GM12878 (cell line): ENCODE measurements at regions not wholly inside any gene's neighbourhood (a gene's known extent, or its start where the extent isn't known, plus 50 kb on each side); places are given as distances from the start of the nearest gene placed in this dataset.

Experiments
- ATAC-seq: fragments of 200-7000 bp; cut with Tn5 transposase; 3 replicates; pipeline ENCODE4 v1.9.1; 2020; ENCODE audit warnings: mild to moderate bottlenecking, moderate library complexity
- BruUV-seq: library from RNA; stranded (reverse); fragments of 400-500 nt; replicated peaks from 2 replicates; lab custom pipeline; 2021; lab: Mats Ljungman, UMichigan
- CTCF ChIA-PET: fragments of 300-600 bp; sonication (Branson Sonifier 250); formaldehyde crosslinking; extraction: SDS; loops from one replicate; lab custom pipeline; 2021; ENCODE audit warnings: inconsistent platforms; lab: Yijun Ruan, JAX
- POLR2A ChIA-PET: fragments of 350-600 bp; formaldehyde crosslinking; extraction: SDS; loops from one replicate; lab custom pipeline; 2021; ENCODE audit warnings: inconsistent platforms; lab: Charles Lee
- RAD21 ChIA-PET: fragments of 300-600 bp; sonication (Branson Sonifier 250); formaldehyde crosslinking; loops from one replicate; lab custom pipeline; 2023; ENCODE audit warnings: antibody characterized with exemption; ENCODE audit not compliant: unreplicated experiment; lab: Charles Lee
- SMC1A ChIA-PET: fragments of 300-600 bp; sonication (Branson Sonifier 250); formaldehyde crosslinking; loops from one replicate; lab custom pipeline; 2023; ENCODE audit not compliant: unreplicated experiment, uncharacterized antibody; lab: Charles Lee
- DNase-seq: peaks from one replicate; pipeline ENCODE4 v3.0.0-alpha.2; 2011; ENCODE audit warnings: low read depth, low spot score
- FAIRE-seq: peaks from 3 replicates; lab custom pipeline; 2011; peaks lifted over from hg19 to GRCh38; lab: Jason Lieb, UNC
- H2AFZ ChIP-seq: 2 replicates; pipeline ENCODE4 v1.6.0; 2011; ENCODE audit warnings: low read depth, low read length, control low read depth; ENCODE audit not compliant: control insufficient read depth
- H3K27ac ChIP-seq: 2 replicates; pipeline ENCODE4 v1.5.1; 2011; ENCODE audit warnings: control low read depth; ENCODE audit not compliant: control insufficient read depth, insufficient read depth
- H3K27me3 ChIP-seq, 2 experiments: replicated peaks in 1 of 2; 2 replicates each; pipeline versions ENCODE4 v1.6.0 to v1.6.1; 2011; ENCODE audit warnings: low read length in 1 of 2; ENCODE audit not compliant: control insufficient read depth in 2 of 2, insufficient read depth in 2 of 2
- H3K36me3 ChIP-seq, 2 experiments: 2 replicates each; pipeline ENCODE4 v1.5.1; 2011; ENCODE audit warnings: low read length in 1 of 2; ENCODE audit not compliant: control insufficient read depth in 2 of 2, insufficient read depth in 2 of 2
- H3K4me1 ChIP-seq: 2 replicates; pipeline ENCODE4 v1.6.1; 2011; ENCODE audit warnings: mild to moderate bottlenecking, low read length, moderate library complexity, mixed read lengths; ENCODE audit not compliant: control insufficient read depth, insufficient read depth
- H3K4me2 ChIP-seq: 2 replicates; pipeline ENCODE4 v1.6.0; 2011; ENCODE audit warnings: control low read depth; ENCODE audit not compliant: control insufficient read depth, insufficient read depth
- H3K4me3 ChIP-seq: fragments of 200-600 bp; sonication (generic); 2 replicates; pipeline ENCODE4 v1.5.1; 2016
- H3K79me2 ChIP-seq: 2 replicates; pipeline ENCODE4 v1.6.0; 2011; ENCODE audit warnings: low read length; ENCODE audit not compliant: control insufficient read depth, insufficient read depth
- H3K9ac ChIP-seq: 2 replicates; pipeline ENCODE4 v1.8.0; 2011; ENCODE audit warnings: low read length, control low read depth, mixed read lengths; ENCODE audit not compliant: control insufficient read depth, insufficient read depth
- H3K9me3 ChIP-seq: replicated peaks from 3 replicates; pipeline ENCODE4 v1.5.1; 2011; ENCODE audit warnings: mild to moderate bottlenecking, low read length; ENCODE audit not compliant: control insufficient read depth, insufficient read depth
- H4K20me1 ChIP-seq: 2 replicates; pipeline ENCODE4 v1.6.0; 2011; ENCODE audit not compliant: control insufficient read depth, insufficient read depth
- ATF7 ChIP-seq: fragments of 450-650 bp; IDR thresholded peaks from 2 replicates; pipeline ENCODE4 v1.6.1; 2016; ENCODE audit warnings: low read depth, mild to moderate bottlenecking
- CHD2 ChIP-seq: IDR thresholded peaks from 2 replicates; pipeline ENCODE4 v1.6.1; 2011; ENCODE audit warnings: low read depth, low read length, improper control_type of control experiment, borderline replicate concordance
- E2F4 ChIP-seq: IDR thresholded peaks from 2 replicates; pipeline ENCODE4 v1.6.1; 2012; ENCODE audit warnings: low read depth, low read length, improper control_type of control experiment
- IKZF1 ChIP-seq: fragments of 450-650 bp; conservative IDR thresholded peaks from 2 replicates; pipeline ENCODE4 v1.6.1; 2017; ENCODE audit warnings: antibody characterized with exemption, mild to moderate bottlenecking
- LARP7 ChIP-seq: fragments of 450-650 bp; IDR thresholded peaks from 2 replicates; pipeline ENCODE4 v1.6.1; 2017; ENCODE audit warnings: mild to moderate bottlenecking
- POLR2A ChIP-seq: IDR thresholded peaks from 2 replicates; pipeline ENCODE4 v1.6.1; 2011; ENCODE audit warnings: low read depth, mild to moderate bottlenecking, low read length
- SIX5 ChIP-seq: IDR thresholded peaks from 2 replicates; pipeline ENCODE4 v1.6.1; 2011; ENCODE audit warnings: mild to moderate bottlenecking, low read depth, low read length, moderate library complexity; ENCODE audit not compliant: severe bottlenecking
- SMAD1 ChIP-seq: fragments of 450-650 bp; IDR thresholded peaks from 2 replicates; pipeline ENCODE4 v1.6.1; 2018; ENCODE audit warnings: mild to moderate bottlenecking, low read depth; ENCODE audit not compliant: partially characterized antibody
- ZBTB40 ChIP-seq: fragments of 450-650 bp; IDR thresholded peaks from 2 replicates; pipeline ENCODE4 v1.6.1; 2016; ENCODE audit warnings: mild to moderate bottlenecking, moderate library complexity, borderline replicate concordance
- WGBS: methylation state at CpG from one replicate; pipeline ENCODE4 v1.1.6; 2016; ENCODE audit warnings: low lambda C conversion rate; ENCODE audit not compliant: insufficient replicate concordance, insufficient coverage; ENCODE audit errors: missing lambda C conversion rate; 5-methylcytosine and 5-hydroxymethylcytosine counted together
- in situ Hi-C: fragments of 300-500 bp; cut with MboI; formaldehyde crosslinking; loops from 9 replicates; pipeline ENCODE4 v1.14.3; 2018; ENCODE audit warnings: mixed read lengths
- intact Hi-C: fragments of 100-400 bp; cut with micrococcal nuclease; formaldehyde crosslinking; loops from one replicate; pipeline ENCODE4 v1.14.2; 2022; ENCODE audit not compliant: unreplicated experiment

- no TSS peak for BruUV-seq
- Histone ChIP-seq H3K9me3 (no peaks in the 10 kb centered on the region; the same call in 2 of the 3 replicates), H3K27ac (no peak overlapping the region), H3K27me3 (no peaks in the 10 kb centered on the region), H3K9ac (no peak overlapping the region), H4K20me1 (no peaks in the 10 kb centered on the region), H3K4me2 (peak overlapping the region; percentile 45), H3K79me2 (no peaks in the 10 kb centered on the region), H3K4me3 (no peak overlapping the region), H3K4me1 (peaks cover 3% of the 10 kb centered on the region; the same call in 1 of the 2 replicates), H2AFZ (peak overlapping the region; percentile 75), H3K36me3 (no peaks in the 10 kb centered on the region)
- FAIRE-seq (no peak), ATAC-seq (peak; percentile 52), DNase-seq (no peak)
- CTCF ChIA-PET = interaction anchor here (0.8 to 2.9 kb wide), 6 partner anchors 11 to 49 kb away, joined by 3 to 9 read pairs (median 3); no protein-coding TSS in a partner anchor
- in situ Hi-C loops (no loop called here), intact Hi-C loops (no loop called here)
- SMC1A ChIA-PET = interaction anchor here (1.0 to 9.8 kb wide), 10 partner anchors 10 to 252 kb away, joined by 3 to 64 read pairs (median 6); no protein-coding TSS in a partner anchor
- no peak for TF ChIP-seq ZBTB40
- TF ChIP-seq POLR2A = no peak
- TF ChIP-seq LARP7 = no peak
- no peak for TF ChIP-seq IKZF1
- TF ChIP-seq E2F4 = no peak
- no peak for TF ChIP-seq ATF7
- TF ChIP-seq CHD2 = no peak
- TF ChIP-seq SIX5 = no peak
- no peak for TF ChIP-seq SMAD1
- 21% methylated on average over 7 of the region's 7 CpGs for WGBS
- POLR2A ChIA-PET = interaction anchor here (0.9 to 1.4 kb wide), 3 partner anchors 16 to 33 kb away, joined by 3 read pairs; no protein-coding TSS in a partner anchor
- RAD21 ChIA-PET = interaction anchor here (0.7 to 2.3 kb wide), 5 partner anchors 8 to 38 kb away, joined by 3 to 6 read pairs (median 4); no protein-coding TSS in a partner anchor
These were observed 73.1 kb upstream of the DSG1 start for GRCh38 chr18:31244771-31245394.
